ENCODE measurements at regions not wholly inside any gene's neighbourhood (a gene's known extent, or its start where the extent isn't known, plus 50 kb on each side); places are given as distances from the start of the nearest gene placed in this dataset.

GRCh38 chr13:42394711-42395085, 122.7 kb downstream of the AKAP11 start:
- Histone ChIP-seq H2AFZ (ENCODE audit: low read depth, low read length, poor library complexity, severe bottlenecking) (no peak overlapping the region), H3K9me3 (ENCODE audit: control insufficient read depth in 1 of 2, insufficient read depth in 1 of 2, low read depth in 1 of 2, low read length in 2 of 2) (no peaks in the 10 kb centered on the region), H3K36me3 (ENCODE audit: control insufficient read depth in 1 of 2, insufficient read depth in 2 of 2, low read length in 2 of 2) (no peaks in the 10 kb centered on the region), H3K9ac (ENCODE audit: low read length) (no peak overlapping the region), H4K20me1 (ENCODE audit: insufficient read depth) (no peaks in the 10 kb centered on the region), H3K4me1 (ENCODE audit: control insufficient read depth in 1 of 2, insufficient read depth in 2 of 2, low read length in 2 of 2) (no peaks in the 10 kb centered on the region), H3K27ac (ENCODE audit: low read depth, low read length) (no peak overlapping the region), H3K79me2 (ENCODE audit: insufficient read depth, low read length) (no peaks in the 10 kb centered on the region), H3K4me3 (replicated peaks in 1 of 2; ENCODE audit: low read depth in 1 of 2, low read length in 2 of 2) (no peak overlapping the region), H3K9me2 (ENCODE audit: insufficient read depth) (no peaks in the 10 kb centered on the region), H3K4me2 (ENCODE audit: low read length) (no peak overlapping the region), H3K27me3 (ENCODE audit: insufficient read depth, low read length) (peaks cover 4% of the 10 kb centered on the region; the same call in 1 of the 2 replicates)
- intact Hi-C loops (cut with micrococcal nuclease), result no loop called here
- ChIA-PET POLR2A (no interaction called here), RAD21 (ENCODE audit: low non-redundant PET in 1 of 2, low total read pairs in 2 of 2, uncharacterized antibody in 2 of 2, unreplicated experiment in 2 of 2) (no interaction called here), CTCF (no interaction called here)
- ATAC-seq (no peak), DNase-seq (ENCODE audit: low read depth, low spot score) (no peak)
- TF ChIP-seq POLR2AphosphoS5 (IDR thresholded peaks at IDR 0.05; ENCODE audit: low read depth, low read length) (no peak), FOSL1 (IDR thresholded peaks at IDR 0.05; ENCODE audit: low read depth) (no peak), ZNF274 (IDR thresholded peaks at IDR 0.05; ENCODE audit: low read depth, low read length) (no peak), RAD21 (IDR thresholded peaks at IDR 0.05; ENCODE audit: low read depth) (no peak), REST (IDR thresholded peaks at IDR 0.05; ENCODE audit: low read depth) (no peak), SRF (IDR thresholded peaks at IDR 0.05; ENCODE audit: low read depth) (no peak), YY1 (IDR thresholded peaks at IDR 0.05; ENCODE audit: extremely low read depth, insufficient replicate concordance, low read depth, low read length) (no peak), EZH2 (IDR thresholded peaks at IDR 0.05) (no peak), ZFX (IDR thresholded peaks at IDR 0.05) (no peak), CEBPB (IDR thresholded peaks at IDR 0.05; ENCODE audit: low read depth) (no peak), EGR1 (IDR thresholded peaks at IDR 0.05; ENCODE audit: low read depth) (no peak), POLR2A (IDR thresholded peaks at IDR 0.05; ENCODE audit: borderline replicate concordance, extremely low read depth, insufficient read depth, insufficient read length) (no peak), ELF1 (IDR thresholded peaks at IDR 0.05; ENCODE audit: borderline replicate concordance, low read depth) (no peak), SIN3A (IDR thresholded peaks at IDR 0.05; ENCODE audit: low read depth) (no peak), EZH2phosphoT487 (IDR thresholded peaks at IDR 0.05; ENCODE audit: borderline replicate concordance) (no peak)
- TF ChIP-seq, protein P1, sequence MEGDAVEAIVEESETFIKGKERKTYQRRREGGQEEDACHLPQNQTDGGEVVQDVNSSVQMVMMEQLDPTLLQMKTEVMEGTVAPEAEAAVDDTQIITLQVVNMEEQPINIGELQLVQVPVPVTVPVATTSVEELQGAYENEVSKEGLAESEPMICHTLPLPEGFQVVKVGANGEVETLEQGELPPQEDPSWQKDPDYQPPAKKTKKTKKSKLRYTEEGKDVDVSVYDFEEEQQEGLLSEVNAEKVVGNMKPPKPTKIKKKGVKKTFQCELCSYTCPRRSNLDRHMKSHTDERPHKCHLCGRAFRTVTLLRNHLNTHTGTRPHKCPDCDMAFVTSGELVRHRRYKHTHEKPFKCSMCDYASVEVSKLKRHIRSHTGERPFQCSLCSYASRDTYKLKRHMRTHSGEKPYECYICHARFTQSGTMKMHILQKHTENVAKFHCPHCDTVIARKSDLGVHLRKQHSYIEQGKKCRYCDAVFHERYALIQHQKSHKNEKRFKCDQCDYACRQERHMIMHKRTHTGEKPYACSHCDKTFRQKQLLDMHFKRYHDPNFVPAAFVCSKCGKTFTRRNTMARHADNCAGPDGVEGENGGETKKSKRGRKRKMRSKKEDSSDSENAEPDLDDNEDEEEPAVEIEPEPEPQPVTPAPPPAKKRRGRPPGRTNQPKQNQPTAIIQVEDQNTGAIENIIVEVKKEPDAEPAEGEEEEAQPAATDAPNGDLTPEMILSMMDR (IDR thresholded peaks at IDR 0.05 in 2 of 3, conservative IDR thresholded peaks at IDR 0.05 in 1 of 3; ENCODE audit: borderline replicate concordance in 1 of 3, insufficient read depth in 1 of 3, low read depth in 2 of 3, low read length in 2 of 3), result no peak
- TF ChIP-seq, protein P2, sequence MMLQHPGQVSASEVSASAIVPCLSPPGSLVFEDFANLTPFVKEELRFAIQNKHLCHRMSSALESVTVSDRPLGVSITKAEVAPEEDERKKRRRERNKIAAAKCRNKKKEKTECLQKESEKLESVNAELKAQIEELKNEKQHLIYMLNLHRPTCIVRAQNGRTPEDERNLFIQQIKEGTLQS (IDR thresholded peaks at IDR 0.05), result no peak
- no TSS peak for BruUV-seq (replicated peaks)

Data from HCT116 (cell line).